ENCODE measurements at regions not wholly inside any gene's neighbourhood (a gene's known extent, or its start where the extent isn't known, plus 50 kb on each side); places are given as distances from the start of the nearest gene placed in this dataset.

- no peak for DNase-seq (ENCODE audit: low read depth)
- no peak overlapping the region for H3K4me3 ChIP-seq (ENCODE audit: control insufficient read depth, low read depth, low read length)
- TF ChIP-seq CTCF (conservative IDR thresholded peaks at IDR 0.05; ENCODE audit: control insufficient read depth, insufficient read depth, low read depth, low read length) = no peak
Measured at GRCh38 chr5:53318303-53318702, 162.1 kb upstream of the FST start.

- H3K4me3 ChIP-seq (ENCODE audit: control insufficient read depth, low read depth, low read length) = no peak overlapping the region
- no peak for TF ChIP-seq CTCF (conservative IDR thresholded peaks at IDR 0.05; ENCODE audit: control insufficient read depth, insufficient read depth, low read depth, low read length)
- DNase-seq (ENCODE audit: low read depth) = no peak
Measured at GRCh38 chr5:53319315-53319714, 161.1 kb upstream of the FST start.

- no peak for DNase-seq (ENCODE audit: low read depth)
- H3K4me3 ChIP-seq (ENCODE audit: control insufficient read depth, low read depth, low read length) = no peak overlapping the region
- TF ChIP-seq CTCF (conservative IDR thresholded peaks at IDR 0.05; ENCODE audit: control insufficient read depth, insufficient read depth, low read depth, low read length) = no peak
Measured at GRCh38 chr5:53321073-53321472, 159.4 kb upstream of the FST start.

- no peak for DNase-seq (ENCODE audit: low read depth)
- no peak for TF ChIP-seq CTCF (conservative IDR thresholded peaks at IDR 0.05; ENCODE audit: control insufficient read depth, insufficient read depth, low read depth, low read length)
- no peak overlapping the region for H3K4me3 ChIP-seq (ENCODE audit: control insufficient read depth, low read depth, low read length)
Measured at GRCh38 chr5:53321721-53322120, 158.7 kb upstream of the FST start.

GRCh38 chr5:53322257-53322656 lies 158.2 kb upstream of the FST start:
- no peak for TF ChIP-seq CTCF (conservative IDR thresholded peaks at IDR 0.05; ENCODE audit: control insufficient read depth, insufficient read depth, low read depth, low read length)

GRCh38 chr5:53323511-53323910 lies 156.9 kb upstream of the FST start:
- no peak for TF ChIP-seq CTCF (conservative IDR thresholded peaks at IDR 0.05; ENCODE audit: control insufficient read depth, insufficient read depth, low read depth, low read length)
- no peak overlapping the region for H3K4me3 ChIP-seq (ENCODE audit: control insufficient read depth, low read depth, low read length)
- DNase-seq (ENCODE audit: low read depth) = no peak

More at GRCh38 chr5:53322257-53322656, 158.2 kb upstream of the FST start:
- no peak for DNase-seq (ENCODE audit: low read depth)
- no peak overlapping the region for H3K4me3 ChIP-seq (ENCODE audit: control insufficient read depth, low read depth, low read length)
